Esophagus muscularis mucosa (tissue), 4 donors: ENCODE measurements at regions not wholly inside any gene's neighbourhood (a gene's known extent, or its start where the extent isn't known, plus 50 kb on each side); places are given as distances from the start of the nearest gene placed in this dataset.

ENCODE experiments used
- CTCF ChIP-seq, 3 experiments: fragments of 200-600 bp in 2 of 3; fragments of 450-650 bp in 1 of 3; sonication (generic) in 2 of 3; IDR thresholded peaks; one replicate each; pipeline ENCODE4 v1.5.1; 2017 to 2019; ENCODE audit warnings: antibody characterized with exemption in 3 of 3, mild to moderate bottlenecking in 2 of 3, moderate library complexity in 1 of 3
- EP300 ChIP-seq: sonication (generic); formaldehyde crosslinking; IDR thresholded peaks from one replicate; pipeline ENCODE4 v1.6.1; 2017; ENCODE audit warnings: antibody characterized with exemption
- POLR2A ChIP-seq: fragments of 450-650 bp; IDR thresholded peaks from one replicate; pipeline ENCODE4 v1.6.1; 2017; ENCODE audit warnings: antibody characterized with exemption, moderate library complexity, mild to moderate bottlenecking, low read depth

GRCh38 chr11:8784954-8785353 lies 102.4 kb downstream of the RPL27A start:
- TF ChIP-seq CTCF (IDR thresholded peaks at IDR 0.05) (no peak), EP300 (no peak), POLR2A (no peak)
